ENCODE measurements at regions not wholly inside any gene's neighbourhood (a gene's known extent, or its start where the extent isn't known, plus 50 kb on each side); places are given as distances from the start of the nearest gene placed in this dataset.
"Not testable (repeated sequence)": the region's sequence is repeated elsewhere in the genome, so short reads cannot be mapped to it uniquely, and the experiment has no call there.

DNA sequence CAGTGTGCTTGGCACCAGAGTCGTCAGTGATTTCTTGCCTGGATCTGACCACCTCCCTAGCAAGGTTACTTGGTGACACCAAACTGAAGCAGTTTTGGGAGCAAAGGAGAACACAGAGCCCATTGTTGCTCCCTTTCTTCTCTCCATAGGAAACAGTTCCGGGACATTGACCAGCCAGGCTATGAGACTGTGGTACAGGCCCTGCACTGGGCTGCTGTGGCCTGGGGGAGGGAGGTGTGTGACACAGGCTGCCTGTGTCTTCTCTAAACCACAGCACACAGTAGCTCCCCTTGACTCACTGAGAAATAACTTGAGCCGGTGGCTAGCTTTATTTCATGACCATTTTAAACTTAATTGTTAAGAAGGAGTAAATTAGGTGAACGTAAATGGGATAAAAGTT is 214.8 kb upstream of the UBL3 start:
- H3K27me3 ChIP-seq (ENCODE audit: control insufficient read depth, insufficient read depth, low read length), result no peaks in the 10 kb centered on the region
- no peak overlapping the region for H3K27ac ChIP-seq (ENCODE audit: low read depth, low read length)
- H3K4me3 ChIP-seq (ENCODE audit: low read depth, low read length), result no peak overlapping the region
- ChIA-PET CTCF (no interaction called here), POLR2A (no interaction called here)
- TF ChIP-seq, protein P1, sequence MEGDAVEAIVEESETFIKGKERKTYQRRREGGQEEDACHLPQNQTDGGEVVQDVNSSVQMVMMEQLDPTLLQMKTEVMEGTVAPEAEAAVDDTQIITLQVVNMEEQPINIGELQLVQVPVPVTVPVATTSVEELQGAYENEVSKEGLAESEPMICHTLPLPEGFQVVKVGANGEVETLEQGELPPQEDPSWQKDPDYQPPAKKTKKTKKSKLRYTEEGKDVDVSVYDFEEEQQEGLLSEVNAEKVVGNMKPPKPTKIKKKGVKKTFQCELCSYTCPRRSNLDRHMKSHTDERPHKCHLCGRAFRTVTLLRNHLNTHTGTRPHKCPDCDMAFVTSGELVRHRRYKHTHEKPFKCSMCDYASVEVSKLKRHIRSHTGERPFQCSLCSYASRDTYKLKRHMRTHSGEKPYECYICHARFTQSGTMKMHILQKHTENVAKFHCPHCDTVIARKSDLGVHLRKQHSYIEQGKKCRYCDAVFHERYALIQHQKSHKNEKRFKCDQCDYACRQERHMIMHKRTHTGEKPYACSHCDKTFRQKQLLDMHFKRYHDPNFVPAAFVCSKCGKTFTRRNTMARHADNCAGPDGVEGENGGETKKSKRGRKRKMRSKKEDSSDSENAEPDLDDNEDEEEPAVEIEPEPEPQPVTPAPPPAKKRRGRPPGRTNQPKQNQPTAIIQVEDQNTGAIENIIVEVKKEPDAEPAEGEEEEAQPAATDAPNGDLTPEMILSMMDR (IDR thresholded peaks at IDR 0.05; ENCODE audit: low read depth, low read length), result no peak
- H3K9me3 ChIP-seq (ENCODE audit: control insufficient read depth, insufficient read depth, low read length), result no peaks in the 10 kb centered on the region
- DNase-seq (ENCODE audit: low read depth, low spot score), result no peak

DNA sequence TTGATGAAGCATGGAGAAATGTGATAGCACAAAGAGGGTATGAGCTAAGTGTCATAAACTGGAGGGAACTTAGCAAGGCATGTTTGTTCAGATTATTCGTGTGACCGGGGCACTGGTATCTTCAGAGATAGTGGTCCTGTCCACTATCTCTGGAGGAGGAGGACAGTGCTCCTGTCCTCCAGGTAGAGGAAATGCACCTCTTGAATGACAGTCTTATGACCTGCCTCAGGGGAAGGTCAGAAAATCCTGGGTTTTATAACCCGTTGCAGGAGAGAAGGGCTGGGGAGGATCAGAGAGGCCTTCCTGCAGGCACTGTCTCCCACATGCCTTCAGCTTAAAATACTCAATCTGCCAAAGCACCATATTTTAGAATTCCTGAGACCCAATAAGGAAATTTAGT is 213.5 kb upstream of the UBL3 start:
- DNase-seq (ENCODE audit: low read depth, low spot score), result no peak
- TF ChIP-seq, protein P1 (IDR thresholded peaks at IDR 0.05; ENCODE audit: low read depth, low read length), result no peak
- Histone ChIP-seq H3K27ac (ENCODE audit: low read depth, low read length) (no peak overlapping the region), H3K27me3 (ENCODE audit: control insufficient read depth, insufficient read depth, low read length) (no peaks in the 10 kb centered on the region), H3K9me3 (ENCODE audit: control insufficient read depth, insufficient read depth, low read length) (no peaks in the 10 kb centered on the region), H3K4me3 (ENCODE audit: low read depth, low read length) (no peak overlapping the region)
- ChIA-PET CTCF (interaction anchor here (1.0 kb wide), 1 partner anchor 555 kb away, joined by 3 read pairs; no protein-coding TSS in a partner anchor), POLR2A (no interaction called here)

DNA sequence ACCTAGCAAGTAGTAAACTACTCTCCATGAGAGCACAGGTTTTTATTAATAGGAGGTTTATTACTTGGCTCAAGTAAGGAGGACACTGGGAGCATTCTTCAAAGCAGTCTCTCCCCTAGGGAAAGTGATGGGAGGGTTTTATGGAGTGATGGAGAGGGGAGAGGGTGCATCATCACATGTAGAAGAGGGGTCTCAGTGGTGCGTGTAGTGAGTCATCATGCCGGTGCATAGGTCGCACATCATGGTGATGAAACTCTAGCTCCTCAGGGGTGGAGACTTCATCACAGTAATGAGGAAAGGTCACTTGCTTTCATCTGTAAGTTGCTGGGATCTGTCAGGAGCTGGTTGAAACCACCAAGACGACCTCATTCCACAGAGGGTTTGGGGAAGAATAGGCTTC is 210.8 kb upstream of the UBL3 start:
- H3K4me3 ChIP-seq (ENCODE audit: low read depth, low read length), result no peak overlapping the region
- ChIA-PET POLR2A (no interaction called here), CTCF (no interaction called here)
- DNase-seq (ENCODE audit: low read depth, low spot score), result no peak
- H3K27me3 ChIP-seq (ENCODE audit: control insufficient read depth, insufficient read depth, low read length), result no peaks in the 10 kb centered on the region
- H3K27ac ChIP-seq (ENCODE audit: low read depth, low read length), result no peak overlapping the region
- TF ChIP-seq, protein P1 (IDR thresholded peaks at IDR 0.05; ENCODE audit: low read depth, low read length), result no peak
- H3K9me3 ChIP-seq (ENCODE audit: control insufficient read depth, insufficient read depth, low read length), result no peaks in the 10 kb centered on the region

DNA sequence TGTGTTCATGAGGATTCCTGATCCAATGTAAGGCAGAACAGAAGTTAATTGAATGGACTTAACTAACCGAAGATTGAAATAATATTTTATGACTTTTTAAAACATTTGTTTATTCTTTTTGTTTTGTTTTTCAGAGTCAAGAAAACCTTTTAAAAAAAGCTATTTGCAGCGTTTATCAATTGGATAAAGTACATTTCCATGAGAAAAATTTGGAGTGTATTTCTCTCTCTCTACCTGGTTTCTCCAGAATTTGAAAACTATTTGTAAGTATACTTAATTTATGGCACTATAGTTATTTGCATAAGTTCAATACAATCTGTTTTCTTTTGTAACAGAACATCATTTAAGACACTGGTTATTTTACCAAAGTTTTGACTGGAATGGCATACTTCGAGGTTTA is 208.0 kb upstream of the UBL3 start:
- H3K4me3 ChIP-seq (ENCODE audit: low read depth, low read length), result no peak overlapping the region
- H3K27ac ChIP-seq (ENCODE audit: low read depth, low read length), result no peak overlapping the region
- ChIA-PET CTCF (no interaction called here), POLR2A (no interaction called here)
- no peak for DNase-seq (ENCODE audit: low read depth, low spot score)
- no peaks in the 10 kb centered on the region for H3K9me3 ChIP-seq (ENCODE audit: control insufficient read depth, insufficient read depth, low read length)
- H3K27me3 ChIP-seq (ENCODE audit: control insufficient read depth, insufficient read depth, low read length), result no peaks in the 10 kb centered on the region
- TF ChIP-seq, protein P1 (IDR thresholded peaks at IDR 0.05; ENCODE audit: low read depth, low read length), result no peak

DNA sequence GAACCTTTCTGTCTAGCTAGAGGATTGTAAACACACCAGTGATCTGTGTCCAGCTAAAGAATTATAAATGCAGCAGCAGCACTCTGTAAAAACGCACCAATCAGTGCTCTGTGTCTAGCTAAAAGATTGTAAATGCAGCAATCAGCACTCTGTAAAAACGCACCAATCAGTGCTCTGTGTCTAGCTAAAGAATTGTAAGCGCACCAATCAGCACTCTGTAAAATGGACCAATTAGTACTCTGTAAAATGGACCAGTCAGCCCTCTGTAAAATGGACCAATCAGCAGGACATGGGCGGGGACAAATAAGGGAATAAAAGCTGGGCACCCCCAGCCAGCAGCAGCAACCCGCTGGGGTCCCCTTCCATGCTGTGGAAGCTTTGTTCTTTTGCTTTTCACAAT is 204.1 kb upstream of the UBL3 start:
- H3K4me3 ChIP-seq (ENCODE audit: low read depth, low read length); H3K27ac ChIP-seq (ENCODE audit: low read depth, low read length); H3K9me3 ChIP-seq (ENCODE audit: control insufficient read depth, insufficient read depth, low read length); H3K27me3 ChIP-seq (ENCODE audit: control insufficient read depth, insufficient read depth, low read length); DNase-seq (ENCODE audit: low read depth, low spot score): not testable (repeated sequence)
- ChIA-PET POLR2A (interaction anchor here (0.6 kb wide), 1 partner anchor 18 kb away, joined by 5 read pairs; no protein-coding TSS in a partner anchor), CTCF (interaction anchor here (1.7 kb wide), 1 partner anchor 16 kb away, joined by 4 read pairs; no protein-coding TSS in a partner anchor)

DNA sequence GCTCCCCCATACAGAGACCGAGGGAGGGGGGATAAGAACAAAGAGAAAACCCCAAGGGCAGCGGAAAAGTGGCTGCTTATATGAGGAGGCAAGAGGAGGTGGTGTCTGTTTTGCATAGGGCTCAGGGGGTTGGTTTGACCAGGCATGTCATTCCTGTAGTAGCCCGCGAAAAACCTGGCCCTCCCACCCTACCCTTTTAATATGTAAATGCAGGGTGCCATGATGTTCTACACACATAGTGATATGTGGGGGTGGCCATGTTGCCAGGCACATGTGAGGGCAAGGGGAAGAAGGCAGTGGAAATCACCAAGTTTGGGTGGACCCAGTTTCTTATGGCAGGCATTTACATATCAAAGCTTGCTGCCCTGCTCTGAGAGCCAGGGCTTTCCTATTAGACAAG is 203.5 kb upstream of the UBL3 start:
- no peak overlapping the region for H3K4me3 ChIP-seq (ENCODE audit: low read depth, low read length)
- no peak for DNase-seq (ENCODE audit: low read depth, low spot score)
- ChIA-PET CTCF (interaction anchor here (0.6 to 0.9 kb wide), 2 partner anchors 59 to 1650 kb away, joined by 5 to 6 read pairs; no protein-coding TSS in a partner anchor), POLR2A (no interaction called here)
- no peak overlapping the region for H3K27ac ChIP-seq (ENCODE audit: low read depth, low read length)
- H3K27me3 ChIP-seq (ENCODE audit: control insufficient read depth, insufficient read depth, low read length), result no peaks in the 10 kb centered on the region
- TF ChIP-seq, protein P1 (IDR thresholded peaks at IDR 0.05; ENCODE audit: low read depth, low read length), result no peak
- H3K9me3 ChIP-seq (ENCODE audit: control insufficient read depth, insufficient read depth, low read length), result no peaks in the 10 kb centered on the region

Data from AG04450 (cell line).